ENCODE measurements at regions not wholly inside any gene's neighbourhood (a gene's known extent, or its start where the extent isn't known, plus 50 kb on each side); places are given as distances from the start of the nearest gene placed in this dataset.

GRCh38 chr11:42631220-42631843 is 680.5 kb upstream of the API5 start:
- Histone ChIP-seq H3K27me3 (ENCODE audit: control insufficient read depth, insufficient read depth, low read length) (no peaks in the 10 kb centered on the region), H3K9me3 (ENCODE audit: control insufficient read depth, insufficient read depth, low read length) (peaks cover 7% of the 10 kb centered on the region; the same call in 1 of the 2 replicates), H3K4me3 (ENCODE audit: low read depth, low read length) (no peak overlapping the region), H3K27ac (ENCODE audit: low read depth, low read length) (no peak overlapping the region)
- ChIA-PET CTCF (no interaction called here), POLR2A (no interaction called here)
- no peak for DNase-seq (ENCODE audit: low read depth, low spot score)
- no peak for TF ChIP-seq CTCF (IDR thresholded peaks at IDR 0.05; ENCODE audit: low read depth, low read length)

GRCh38 chr11:42646959-42647358 is 664.8 kb upstream of the API5 start:
- H3K27me3 ChIP-seq (ENCODE audit: control insufficient read depth, insufficient read depth, low read length): no peaks in the 10 kb centered on the region
- DNase-seq (ENCODE audit: low read depth, low spot score): no peak
- no peaks in the 10 kb centered on the region for H3K9me3 ChIP-seq (ENCODE audit: control insufficient read depth, insufficient read depth, low read length)
- POLR2A ChIA-PET: no interaction called here
- no peak overlapping the region for H3K27ac ChIP-seq (ENCODE audit: low read depth, low read length)
- CTCF ChIA-PET: no interaction called here
- TF ChIP-seq CTCF (IDR thresholded peaks at IDR 0.05; ENCODE audit: low read depth, low read length): no peak
- H3K4me3 ChIP-seq (ENCODE audit: low read depth, low read length): no peak overlapping the region

GRCh38 chr11:42647993-42648392 is 663.8 kb upstream of the API5 start:
- Histone ChIP-seq H3K27me3 (ENCODE audit: control insufficient read depth, insufficient read depth, low read length) (no peaks in the 10 kb centered on the region), H3K4me3 (ENCODE audit: low read depth, low read length) (no peak overlapping the region), H3K27ac (ENCODE audit: low read depth, low read length) (no peak overlapping the region), H3K9me3 (ENCODE audit: control insufficient read depth, insufficient read depth, low read length) (peaks cover 2% of the 10 kb centered on the region; the same call in 1 of the 2 replicates)
- POLR2A ChIA-PET: no interaction called here
- TF ChIP-seq CTCF (IDR thresholded peaks at IDR 0.05; ENCODE audit: low read depth, low read length): no peak
- CTCF ChIA-PET: no interaction called here
- DNase-seq (ENCODE audit: low read depth, low spot score): no peak

GRCh38 chr11:42651621-42652020 is 660.2 kb upstream of the API5 start:
- no peak for TF ChIP-seq CTCF (IDR thresholded peaks at IDR 0.05; ENCODE audit: low read depth, low read length)
- ChIA-PET CTCF (no interaction called here), POLR2A (no interaction called here)
- no peaks in the 10 kb centered on the region for H3K27me3 ChIP-seq (ENCODE audit: control insufficient read depth, insufficient read depth, low read length)
- H3K9me3 ChIP-seq (ENCODE audit: control insufficient read depth, insufficient read depth, low read length): peaks cover 6% of the 10 kb centered on the region; the same call in 1 of the 2 replicates
- H3K27ac ChIP-seq (ENCODE audit: low read depth, low read length): no peak overlapping the region
- no peak overlapping the region for H3K4me3 ChIP-seq (ENCODE audit: low read depth, low read length)
- DNase-seq (ENCODE audit: low read depth, low spot score): no peak

- Histone ChIP-seq H3K9me3 (ENCODE audit: control insufficient read depth, insufficient read depth, low read length) (peaks cover 17% of the 10 kb centered on the region; the same call in 1 of the 2 replicates), H3K27me3 (ENCODE audit: control insufficient read depth, insufficient read depth, low read length) (no peaks in the 10 kb centered on the region), H3K27ac (ENCODE audit: low read depth, low read length) (no peak overlapping the region), H3K4me3 (ENCODE audit: low read depth, low read length) (no peak overlapping the region)
- CTCF ChIA-PET: no interaction called here
- no peak for TF ChIP-seq CTCF (IDR thresholded peaks at IDR 0.05; ENCODE audit: low read depth, low read length)
- POLR2A ChIA-PET: no interaction called here
- DNase-seq (ENCODE audit: low read depth, low spot score): no peak
Measured at GRCh38 chr11:42657169-42657568, 654.6 kb upstream of the API5 start.
